A673 (cell line): ENCODE measurements at regions not wholly inside any gene's neighbourhood (a gene's known extent, or its start where the extent isn't known, plus 50 kb on each side); places are given as distances from the start of the nearest gene placed in this dataset.

Source experiments
- BruUV-seq: library from RNA; stranded (reverse); fragments of 400-500 nt; replicated peaks from 2 replicates; lab custom pipeline; 2021; lab: Mats Ljungman, UMichigan
- CTCF ChIA-PET: fragments of 300-600 bp; sonication (Branson Sonifier 250); formaldehyde crosslinking; loops from one replicate; lab custom pipeline; 2022; ENCODE audit warnings: antibody characterized with exemption; lab: Charles Lee
- POLR2A ChIA-PET: fragments of 300-600 bp; sonication (Branson Sonifier 250); formaldehyde crosslinking; loops from one replicate; lab custom pipeline; 2022; ENCODE audit warnings: antibody characterized with exemption; ENCODE audit not compliant: low non-redundant PET; lab: Charles Lee
- DNase-seq: peaks from one replicate; pipeline ENCODE4 v3.0.0-alpha.2; 2015; ENCODE audit warnings: low spot score
- H3K27ac ChIP-seq: fragments of 200-600 bp; sonication (generic); 2 replicates; pipeline ENCODE4 v1.5.1; 2016; ENCODE audit warnings: mixed run types, low read depth, mild to moderate bottlenecking, mixed read lengths, antibody characterized with exemption, low read length; ENCODE audit not compliant: poor library complexity, severe bottlenecking
- H3K27me3 ChIP-seq: fragments of 200-600 bp; sonication (generic); replicated peaks from 2 replicates; pipeline ENCODE4 v1.6.1; 2017; ENCODE audit warnings: mixed run types, low read depth, mild to moderate bottlenecking, mixed read lengths, antibody characterized with exemption, low read length; ENCODE audit not compliant: insufficient read depth, poor library complexity
- H3K36me3 ChIP-seq: fragments of 200-600 bp; sonication (generic); 2 replicates; pipeline ENCODE4 v1.6.1; 2016; ENCODE audit warnings: mixed run types, mild to moderate bottlenecking, mixed read lengths, antibody characterized with exemption, low read length; ENCODE audit not compliant: insufficient read depth, poor library complexity, severe bottlenecking
- H3K4me1 ChIP-seq: fragments of 200-600 bp; sonication (generic); 2 replicates; pipeline ENCODE4 v1.6.1; 2017; ENCODE audit warnings: mixed run types, mild to moderate bottlenecking, mixed read lengths, antibody characterized with exemption, low read length; ENCODE audit not compliant: insufficient read depth, poor library complexity, severe bottlenecking
- H3K4me3 ChIP-seq: fragments of 200-600 bp; sonication (generic); 2 replicates; pipeline ENCODE4 v1.5.1; 2016; ENCODE audit warnings: low read depth, mixed run types, mild to moderate bottlenecking, mixed read lengths, low read length; ENCODE audit not compliant: poor library complexity, severe bottlenecking
- H3K9me3 ChIP-seq: fragments of 200-600 bp; sonication (generic); 2 replicates; pipeline ENCODE4 v1.6.1; 2016; ENCODE audit warnings: mixed run types, low read depth, mild to moderate bottlenecking, mixed read lengths, antibody characterized with exemption, low read length; ENCODE audit not compliant: poor library complexity, severe bottlenecking
- EZH2 ChIP-seq: fragments of 200-600 bp; sonication (generic); IDR thresholded peaks from 2 replicates; pipeline ENCODE4 v1.6.1; 2017; ENCODE audit warnings: borderline replicate concordance, low read depth, mild to moderate bottlenecking, mixed read lengths, antibody characterized with exemption, low read length; ENCODE audit not compliant: poor library complexity, severe bottlenecking
- intact Hi-C: fragments of 100-400 bp; cut with micrococcal nuclease; formaldehyde crosslinking; loops from one replicate; pipeline ENCODE4 v1.10.0; 2022; ENCODE audit not compliant: unreplicated experiment
- TF ChIP-seq, protein P1 (sequence below): fragments of 300-800, 200-600 bp; sonication (generic); conservative IDR thresholded peaks from 2 replicates; pipeline ENCODE4 v1.5.1; 2017; ENCODE audit warnings: low read depth, mild to moderate bottlenecking, antibody characterized with exemption, low read length, moderate library complexity, mixed read lengths

DNA sequence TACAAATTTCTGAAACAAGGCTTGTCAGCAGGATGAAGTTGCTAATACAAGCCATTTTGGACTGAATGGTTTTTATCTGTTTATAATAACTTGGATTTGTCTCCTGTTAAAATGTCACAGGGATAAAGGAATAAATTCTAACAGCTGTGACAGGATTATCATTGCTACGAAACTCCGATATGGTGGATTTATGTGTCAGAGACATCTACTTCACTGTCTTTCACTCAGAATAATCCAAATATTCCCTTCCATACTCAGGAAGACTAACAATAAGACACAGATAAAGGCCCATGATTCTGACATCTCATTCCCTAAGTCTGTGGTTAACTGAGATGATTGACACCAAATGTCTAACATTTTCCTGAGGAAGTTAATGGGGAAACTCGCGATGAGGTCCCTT is 529.8 kb upstream of the GOT2 start:
- H3K36me3 ChIP-seq = no peaks in the 10 kb centered on the region
- ChIA-PET POLR2A (no interaction called here), CTCF (no interaction called here)
- no peaks in the 10 kb centered on the region for H3K9me3 ChIP-seq
- intact Hi-C loops = no loop called here
- H3K27ac ChIP-seq = no peak overlapping the region
- BruUV-seq = no TSS peak
- no peak overlapping the region for H3K4me3 ChIP-seq
- DNase-seq = no peak
- no peaks in the 10 kb centered on the region for H3K4me1 ChIP-seq
- TF ChIP-seq, protein P1, sequence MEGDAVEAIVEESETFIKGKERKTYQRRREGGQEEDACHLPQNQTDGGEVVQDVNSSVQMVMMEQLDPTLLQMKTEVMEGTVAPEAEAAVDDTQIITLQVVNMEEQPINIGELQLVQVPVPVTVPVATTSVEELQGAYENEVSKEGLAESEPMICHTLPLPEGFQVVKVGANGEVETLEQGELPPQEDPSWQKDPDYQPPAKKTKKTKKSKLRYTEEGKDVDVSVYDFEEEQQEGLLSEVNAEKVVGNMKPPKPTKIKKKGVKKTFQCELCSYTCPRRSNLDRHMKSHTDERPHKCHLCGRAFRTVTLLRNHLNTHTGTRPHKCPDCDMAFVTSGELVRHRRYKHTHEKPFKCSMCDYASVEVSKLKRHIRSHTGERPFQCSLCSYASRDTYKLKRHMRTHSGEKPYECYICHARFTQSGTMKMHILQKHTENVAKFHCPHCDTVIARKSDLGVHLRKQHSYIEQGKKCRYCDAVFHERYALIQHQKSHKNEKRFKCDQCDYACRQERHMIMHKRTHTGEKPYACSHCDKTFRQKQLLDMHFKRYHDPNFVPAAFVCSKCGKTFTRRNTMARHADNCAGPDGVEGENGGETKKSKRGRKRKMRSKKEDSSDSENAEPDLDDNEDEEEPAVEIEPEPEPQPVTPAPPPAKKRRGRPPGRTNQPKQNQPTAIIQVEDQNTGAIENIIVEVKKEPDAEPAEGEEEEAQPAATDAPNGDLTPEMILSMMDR = no peak
- no peak for TF ChIP-seq EZH2
- H3K27me3 ChIP-seq = no peaks in the 10 kb centered on the region

DNA sequence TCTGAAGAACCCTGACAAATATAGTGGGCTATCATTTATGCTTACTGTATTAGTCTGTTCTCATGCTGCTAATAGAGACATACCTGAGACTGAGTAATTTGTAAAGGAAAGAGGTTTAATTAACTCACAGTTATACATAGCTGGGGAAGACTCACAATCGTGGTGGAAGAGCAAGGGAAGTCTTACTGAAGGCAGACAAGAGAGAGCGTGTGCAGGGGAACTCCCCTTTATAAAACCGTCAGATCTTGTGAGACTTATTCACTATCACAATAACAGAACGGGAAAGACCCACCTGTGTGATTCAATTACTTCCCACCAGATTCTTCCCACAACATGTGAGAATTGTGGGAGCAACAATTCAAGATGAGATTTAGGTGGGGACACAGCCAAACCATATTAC is 526.8 kb upstream of the GOT2 start:
- Histone ChIP-seq H3K4me3 (no peak overlapping the region), H3K36me3 (no peaks in the 10 kb centered on the region), H3K27me3 (no peaks in the 10 kb centered on the region), H3K4me1 (no peaks in the 10 kb centered on the region), H3K9me3 (no peaks in the 10 kb centered on the region), H3K27ac (no peak overlapping the region)
- no TSS peak for BruUV-seq
- DNase-seq = no peak
- intact Hi-C loops = no loop called here
- POLR2A ChIA-PET = no interaction called here
- TF ChIP-seq EZH2 = no peak
- TF ChIP-seq, protein P1 = no peak
- CTCF ChIA-PET = no interaction called here

DNA sequence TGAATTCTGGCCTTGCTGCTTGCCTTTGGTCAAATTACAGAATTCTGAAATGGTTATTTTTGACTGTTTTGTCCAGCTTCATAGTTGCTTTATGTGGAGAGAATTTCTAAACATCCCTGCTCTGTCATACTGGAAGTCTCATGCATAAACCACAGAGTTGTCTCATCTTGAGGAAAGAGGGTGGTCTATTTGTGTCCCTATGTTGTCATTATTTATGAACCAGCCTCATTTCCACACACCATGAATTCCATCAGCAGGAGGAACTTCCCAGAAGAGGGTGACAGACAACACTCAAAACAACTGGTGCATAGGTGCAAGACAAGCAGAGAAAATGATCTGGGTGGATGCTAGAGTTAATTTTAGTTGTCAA is 525.8 kb upstream of the GOT2 start:
- POLR2A ChIA-PET = no interaction called here
- DNase-seq = no peak
- Histone ChIP-seq H3K9me3 (no peaks in the 10 kb centered on the region), H3K27ac (no peak overlapping the region), H3K4me3 (no peak overlapping the region), H3K27me3 (no peaks in the 10 kb centered on the region), H3K36me3 (no peaks in the 10 kb centered on the region), H3K4me1 (no peaks in the 10 kb centered on the region)
- CTCF ChIA-PET = no interaction called here
- intact Hi-C loops = no loop called here
- TF ChIP-seq, protein P1 = no peak
- TF ChIP-seq EZH2 = no peak
- BruUV-seq = no TSS peak
